GM12864 (cell line): ENCODE measurements at regions not wholly inside any gene's neighbourhood (a gene's known extent, or its start where the extent isn't known, plus 50 kb on each side); places are given as distances from the start of the nearest gene placed in this dataset.

Experiments
- DNase-seq: peaks from one replicate; pipeline ENCODE4 v3.0.0-alpha.2; 2011; ENCODE audit warnings: low read depth
- H3K4me3 ChIP-seq: 2 replicates; pipeline ENCODE4 v1.5.1; 2011; ENCODE audit warnings: mild to moderate bottlenecking, low read depth, low read length, control low read depth
- TF ChIP-seq, protein P1 (sequence below): IDR thresholded peaks from 2 replicates; pipeline ENCODE4 v1.5.1; 2011; ENCODE audit warnings: low read depth, mild to moderate bottlenecking, moderate library complexity, low read length, control low read depth, inconsistent platforms; ENCODE audit errors: missing control alignments

DNA sequence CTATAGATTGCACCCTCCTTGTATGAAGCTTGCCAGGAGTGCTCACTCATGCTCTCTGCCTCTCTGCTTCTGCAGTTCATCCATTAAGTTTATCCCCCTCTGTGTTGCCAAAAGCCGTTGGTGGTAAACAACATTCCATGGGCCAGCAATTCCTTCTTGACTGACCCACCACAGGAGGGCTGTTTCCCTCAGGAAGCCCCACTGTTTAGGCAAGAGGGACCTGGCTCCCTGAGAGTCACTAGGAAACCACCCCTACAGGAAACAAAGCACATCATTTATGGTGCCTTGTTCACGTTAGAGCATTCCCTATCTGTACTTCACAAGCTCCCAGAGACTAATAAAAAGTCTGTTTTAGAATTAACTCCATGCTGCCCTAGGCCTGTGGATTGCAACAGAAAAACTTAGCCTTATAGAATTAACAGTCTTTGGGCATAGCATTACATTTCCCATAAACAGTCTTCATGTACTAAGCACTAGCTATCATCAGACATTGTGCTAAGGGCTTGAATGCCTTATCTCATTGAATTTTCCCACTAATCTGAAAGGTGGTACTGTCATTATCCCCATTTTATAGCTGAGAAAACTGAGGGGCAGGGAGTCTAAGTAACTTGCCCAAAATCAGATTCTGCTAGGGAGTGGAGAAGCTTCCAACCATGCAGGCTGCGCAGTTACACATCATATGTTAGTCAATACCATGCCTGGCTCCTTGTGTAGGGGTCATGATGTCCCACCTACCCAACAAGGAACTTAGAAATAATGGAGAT, 149.9 kb downstream of the SHQ1 start:
- no peak for DNase-seq
- H3K4me3 ChIP-seq, result no peak overlapping the region
- TF ChIP-seq, protein P1, sequence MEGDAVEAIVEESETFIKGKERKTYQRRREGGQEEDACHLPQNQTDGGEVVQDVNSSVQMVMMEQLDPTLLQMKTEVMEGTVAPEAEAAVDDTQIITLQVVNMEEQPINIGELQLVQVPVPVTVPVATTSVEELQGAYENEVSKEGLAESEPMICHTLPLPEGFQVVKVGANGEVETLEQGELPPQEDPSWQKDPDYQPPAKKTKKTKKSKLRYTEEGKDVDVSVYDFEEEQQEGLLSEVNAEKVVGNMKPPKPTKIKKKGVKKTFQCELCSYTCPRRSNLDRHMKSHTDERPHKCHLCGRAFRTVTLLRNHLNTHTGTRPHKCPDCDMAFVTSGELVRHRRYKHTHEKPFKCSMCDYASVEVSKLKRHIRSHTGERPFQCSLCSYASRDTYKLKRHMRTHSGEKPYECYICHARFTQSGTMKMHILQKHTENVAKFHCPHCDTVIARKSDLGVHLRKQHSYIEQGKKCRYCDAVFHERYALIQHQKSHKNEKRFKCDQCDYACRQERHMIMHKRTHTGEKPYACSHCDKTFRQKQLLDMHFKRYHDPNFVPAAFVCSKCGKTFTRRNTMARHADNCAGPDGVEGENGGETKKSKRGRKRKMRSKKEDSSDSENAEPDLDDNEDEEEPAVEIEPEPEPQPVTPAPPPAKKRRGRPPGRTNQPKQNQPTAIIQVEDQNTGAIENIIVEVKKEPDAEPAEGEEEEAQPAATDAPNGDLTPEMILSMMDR, result no peak

DNA sequence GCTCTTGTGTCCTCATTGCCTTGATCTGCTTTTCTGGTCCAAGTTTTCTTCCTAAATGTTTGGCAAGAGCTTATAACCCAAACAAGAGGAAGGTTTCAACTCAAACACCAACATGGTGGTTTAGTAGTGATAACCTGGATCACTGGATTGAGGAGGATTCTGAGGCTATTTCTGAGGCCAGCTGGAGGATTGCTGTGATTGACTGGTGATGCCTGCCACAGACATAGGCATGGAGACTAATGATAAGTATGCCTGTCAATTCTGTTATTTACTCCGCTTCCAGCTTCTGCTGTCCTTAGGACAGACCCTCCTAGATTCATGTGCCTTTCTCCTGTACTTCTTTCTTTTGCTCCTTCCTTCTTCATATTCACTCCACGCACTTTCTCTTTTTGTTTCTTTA, 150.5 kb downstream of the SHQ1 start:
- DNase-seq, result no peak
- TF ChIP-seq, protein P1, result no peak
- no peak overlapping the region for H3K4me3 ChIP-seq

DNA sequence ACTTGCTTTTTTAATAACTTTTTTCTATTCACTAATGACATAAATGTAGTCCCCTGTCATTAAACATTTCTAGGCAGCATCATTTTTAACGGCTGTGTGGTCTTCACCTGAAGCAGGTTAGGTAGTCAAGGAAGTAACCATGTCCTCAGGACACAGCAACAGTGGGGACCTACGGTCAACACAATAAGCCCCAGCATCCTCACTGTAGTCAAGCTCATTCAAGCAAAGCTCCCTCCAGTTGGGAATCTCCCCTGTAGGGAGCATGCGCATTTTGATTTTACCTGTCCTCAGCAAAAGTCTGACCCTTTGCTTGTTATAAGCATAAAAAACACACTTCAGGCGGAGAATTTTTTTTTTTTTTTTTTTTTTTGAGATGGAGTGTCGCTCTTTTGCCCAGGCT, 151.4 kb downstream of the SHQ1 start:
- H3K4me3 ChIP-seq, result no peak overlapping the region
- no peak for DNase-seq
- TF ChIP-seq, protein P1, result no peak

DNA sequence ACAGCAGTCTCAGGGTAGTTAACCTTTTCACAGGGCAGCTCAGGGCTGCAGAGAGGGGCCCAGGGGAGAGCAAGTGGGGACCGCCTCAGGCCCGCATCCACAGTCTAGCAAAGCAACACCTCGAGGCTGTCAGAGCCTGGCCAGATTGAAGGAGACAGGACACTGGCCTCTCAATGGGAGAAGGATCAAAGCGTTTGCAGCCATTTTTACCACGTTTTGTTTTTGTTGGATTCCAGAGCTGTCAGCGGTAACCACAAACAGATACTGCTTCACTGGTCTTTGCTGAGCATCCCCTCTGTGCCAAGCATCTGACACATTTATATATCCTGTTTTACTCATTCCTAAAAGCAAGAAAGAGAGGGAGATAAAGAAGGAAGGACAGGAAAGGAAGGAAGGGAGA, 153.8 kb downstream of the SHQ1 start:
- no peak overlapping the region for H3K4me3 ChIP-seq
- TF ChIP-seq, protein P1, result no peak
- DNase-seq, result no peak

DNA sequence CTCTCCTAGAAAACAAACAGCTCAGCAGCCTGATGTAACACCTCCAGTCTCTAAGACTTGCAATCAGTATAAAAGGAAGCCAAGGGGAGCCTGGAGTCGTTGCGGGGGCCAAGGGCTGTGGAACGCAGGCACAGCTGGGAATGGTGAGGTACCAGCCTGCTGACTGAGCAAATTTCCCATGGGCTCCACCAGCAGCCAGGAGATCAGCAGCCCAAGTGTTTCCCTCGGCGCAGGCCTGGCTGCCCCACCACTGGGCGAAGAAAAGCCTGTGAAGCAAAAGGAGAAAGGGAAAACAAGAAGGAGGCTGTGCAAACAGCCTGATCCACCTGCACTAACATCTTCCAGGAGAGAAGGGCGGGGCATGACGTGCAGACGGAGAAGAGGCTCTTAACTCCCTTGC, 155.3 kb downstream of the SHQ1 start:
- TF ChIP-seq, protein P1, result no peak
- no peak overlapping the region for H3K4me3 ChIP-seq
- no peak for DNase-seq

DNA sequence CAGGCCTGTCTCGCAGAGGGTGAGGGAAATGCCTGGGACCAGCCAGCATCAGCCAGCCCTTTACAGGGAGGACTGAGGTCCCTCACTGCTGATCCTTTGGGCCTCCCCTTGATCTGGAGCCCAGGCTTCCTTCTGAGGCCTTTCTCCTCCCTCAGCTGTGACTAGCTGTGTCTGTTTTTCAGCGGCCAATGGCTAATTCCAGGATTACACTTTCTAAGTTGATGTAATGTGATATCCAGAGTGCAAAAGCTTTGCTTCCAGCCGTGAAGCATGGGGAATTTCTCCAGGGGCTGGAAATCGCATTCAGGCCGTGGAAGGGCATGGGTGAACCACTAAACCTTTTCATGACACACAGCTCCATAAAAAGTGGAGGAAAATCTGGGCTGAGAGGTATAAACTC, 157.6 kb downstream of the SHQ1 start:
- no peak overlapping the region for H3K4me3 ChIP-seq
- no peak for DNase-seq
- TF ChIP-seq, protein P1, result no peak

DNA sequence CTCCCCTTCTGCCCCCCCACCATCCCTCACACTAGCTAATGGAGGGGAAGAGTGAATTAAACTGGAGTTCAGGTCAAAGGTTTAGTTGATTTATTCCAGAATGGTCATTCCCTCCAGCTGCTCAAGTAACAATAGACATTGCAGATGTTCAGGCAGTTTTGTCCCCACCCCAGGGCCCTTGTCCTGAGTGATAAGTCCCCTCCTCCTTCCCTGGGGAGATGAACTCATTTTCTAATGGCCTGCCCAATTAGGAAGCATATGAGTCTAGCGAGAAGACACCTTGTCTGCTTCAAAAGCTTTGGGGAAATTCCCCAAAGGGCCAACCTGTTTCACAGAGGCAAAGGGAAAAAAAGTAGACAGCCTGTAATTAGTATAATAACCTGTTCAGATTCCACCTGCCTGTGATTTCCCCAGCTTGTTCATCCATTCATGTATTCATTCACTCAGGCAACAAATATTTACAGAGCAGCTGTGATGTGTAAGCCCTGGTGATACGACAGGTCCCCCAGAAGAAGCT, 165.3 kb downstream of the SHQ1 start:
- H3K4me3 ChIP-seq, result no peak overlapping the region
- TF ChIP-seq, protein P1, result no peak
- peak; percentile 18 for DNase-seq
